HG03066 (cell line): ENCODE measurements at regions not wholly inside any gene's neighbourhood (a gene's known extent, or its start where the extent isn't known, plus 50 kb on each side); places are given as distances from the start of the nearest gene placed in this dataset.
"Not testable (repeated sequence)": the region's sequence is repeated elsewhere in the genome, so short reads cannot be mapped to it uniquely, and the experiment has no call there.

Source experiments
- ATAC-seq: cut with Tn5 transposase; IDR thresholded peaks from one replicate; pipeline ENCODE4 v1.9.1; 2021; ENCODE audit warnings: low read depth; ENCODE audit not compliant: unreplicated experiment

DNA sequence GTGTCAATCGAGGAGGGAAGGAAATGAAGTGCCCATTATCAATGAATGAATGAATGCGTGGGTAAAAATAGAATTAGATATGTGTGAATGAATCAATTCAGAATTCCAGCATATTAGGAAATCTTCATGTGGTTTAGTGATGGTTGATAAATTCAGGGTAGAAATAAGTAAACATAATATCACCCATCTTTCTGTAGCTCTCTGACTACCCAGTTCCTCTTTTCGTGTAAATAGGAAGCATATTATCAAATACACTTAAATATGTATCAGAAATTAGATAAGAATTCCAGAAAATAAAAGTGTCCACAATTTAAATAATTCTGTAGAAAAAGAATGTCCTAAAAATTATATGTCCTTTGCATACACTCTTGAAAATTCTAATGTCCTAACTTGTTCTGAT, 552.9 kb upstream of the LRATD1 start:
- ATAC-seq, result no peak

- ATAC-seq, result no peak
These were observed 551.0 kb upstream of the LRATD1 start for GRCh38 chr2:14081521-14081920.

DNA sequence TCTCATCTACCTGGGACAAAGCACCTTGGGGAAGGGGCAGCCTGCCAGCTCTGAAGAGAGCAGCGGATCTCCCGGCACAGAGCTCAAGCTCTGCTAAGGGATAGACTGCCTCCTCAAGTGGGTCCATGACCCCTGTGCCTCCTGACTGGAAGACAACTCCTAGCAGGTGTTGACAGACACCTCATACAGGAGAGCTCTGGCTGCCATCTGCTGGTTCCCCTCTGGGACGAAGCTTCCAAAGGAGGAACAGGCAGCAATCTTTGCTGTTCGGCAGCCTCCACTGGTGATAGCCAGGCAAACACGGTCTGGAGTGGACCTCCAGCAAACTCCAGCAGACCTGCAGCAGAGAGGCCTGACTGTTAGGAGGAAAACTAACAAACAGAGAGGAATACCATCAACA, 549.9 kb upstream of the LRATD1 start:
- no peak for ATAC-seq

- ATAC-seq, result no peak
These were observed 537.9 kb upstream of the LRATD1 start for GRCh38 chr2:14094592-14094991.

DNA sequence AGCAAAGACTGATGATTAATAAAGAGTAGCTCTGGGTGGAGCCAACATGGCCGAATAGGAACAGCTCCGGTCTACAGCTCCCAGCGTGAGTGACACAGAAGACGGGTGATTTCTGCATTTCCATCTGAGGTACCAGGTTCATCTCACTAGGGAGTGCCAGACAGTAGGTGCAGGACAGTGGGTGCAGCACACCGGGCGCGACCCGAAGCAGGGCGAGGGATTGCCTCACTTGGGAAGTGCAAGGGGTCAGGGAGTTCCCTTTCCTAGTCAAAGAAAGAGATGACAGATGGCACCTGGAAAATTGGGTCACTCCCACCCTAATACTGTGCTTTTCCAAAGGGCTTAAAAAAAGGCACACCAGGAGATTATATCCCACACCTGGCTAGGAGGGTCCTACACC, 533.4 kb upstream of the LRATD1 start:
- not testable (repeated sequence) for ATAC-seq

GRCh38 chr2:14114275-14114674, 518.2 kb upstream of the LRATD1 start:
- ATAC-seq, result no peak

- no peak for ATAC-seq
These were observed 512.1 kb upstream of the LRATD1 start for GRCh38 chr2:14120376-14120775.

DNA sequence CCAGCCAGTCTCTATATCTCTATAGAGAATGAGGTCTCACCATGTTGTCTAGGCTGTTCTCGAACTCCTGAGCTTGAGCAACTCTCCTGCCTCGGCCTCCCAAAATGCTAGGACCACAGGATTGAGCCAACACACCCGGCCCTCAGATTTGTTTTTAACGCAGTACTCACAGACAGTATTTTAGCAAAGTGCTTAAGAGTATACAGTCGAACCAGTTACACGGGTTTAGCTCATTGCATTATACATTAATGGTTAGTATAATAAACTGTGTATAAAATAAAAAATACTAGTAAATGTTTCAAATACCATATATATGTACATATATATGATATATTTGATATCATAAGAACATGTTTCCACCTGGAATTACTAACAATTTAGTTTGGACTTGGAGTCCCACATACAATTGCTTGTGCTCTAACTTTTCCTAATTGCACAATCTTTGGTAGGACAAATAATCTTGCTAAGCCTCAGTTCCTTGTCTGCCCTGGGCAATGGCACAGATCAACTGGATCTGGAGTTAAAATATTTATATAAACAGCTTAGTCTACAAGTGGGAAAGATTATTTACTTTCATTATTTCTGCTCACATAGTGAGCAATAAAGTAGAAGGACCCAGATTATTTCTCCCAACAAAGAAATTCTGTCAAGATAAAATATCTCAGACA, 508.9 kb upstream of the LRATD1 start:
- ATAC-seq, result no peak

GRCh38 chr2:14125624-14126293, 506.8 kb upstream of the LRATD1 start:
- no peak for ATAC-seq

GRCh38 chr2:14126846-14127245, 505.7 kb upstream of the LRATD1 start:
- ATAC-seq, result no peak

GRCh38 chr2:14127765-14128164, 504.8 kb upstream of the LRATD1 start:
- no peak for ATAC-seq

- ATAC-seq, result no peak
These were observed 500.1 kb upstream of the LRATD1 start for GRCh38 chr2:14132386-14132785.

DNA sequence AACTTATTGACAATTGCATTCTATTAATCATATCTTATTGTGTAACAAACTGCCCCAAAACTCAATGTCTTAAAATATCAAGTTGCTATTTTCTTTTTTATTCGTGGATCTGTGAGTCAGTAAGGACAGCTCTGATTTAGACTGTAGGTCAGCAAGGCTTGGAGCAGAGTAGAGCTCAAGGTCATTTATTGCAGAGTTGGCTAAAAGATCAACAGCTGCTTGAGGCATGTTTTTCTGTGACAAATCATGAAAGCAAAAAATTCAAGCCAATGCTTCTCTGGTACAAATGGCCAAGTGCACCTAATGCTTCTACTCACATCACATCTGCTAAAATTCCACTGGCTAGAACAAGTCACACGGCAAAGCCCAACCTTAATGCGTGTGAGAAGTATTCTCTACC, 497.7 kb upstream of the LRATD1 start:
- ATAC-seq, result no peak

GRCh38 chr2:14136030-14136429, 496.5 kb upstream of the LRATD1 start:
- ATAC-seq, result no peak

DNA sequence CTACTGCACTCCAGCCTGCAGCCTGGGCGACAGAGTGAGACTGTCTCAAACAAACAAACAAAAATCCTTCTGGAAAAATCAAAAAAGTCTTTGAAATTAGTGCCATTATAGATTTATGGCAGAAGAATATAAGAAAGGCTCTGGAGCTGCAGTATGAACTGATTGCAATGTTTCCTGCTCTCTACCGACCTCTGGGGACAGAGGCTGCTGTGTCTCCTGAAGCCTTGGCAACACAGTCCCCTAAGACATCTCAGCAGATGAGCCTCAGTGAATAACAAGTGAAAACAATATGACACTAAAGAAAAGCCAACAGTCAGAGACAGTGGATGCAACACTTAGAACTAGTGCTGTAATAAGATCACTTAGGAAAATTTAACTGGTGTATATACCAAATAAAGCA, 494.9 kb upstream of the LRATD1 start:
- ATAC-seq, result no peak

DNA sequence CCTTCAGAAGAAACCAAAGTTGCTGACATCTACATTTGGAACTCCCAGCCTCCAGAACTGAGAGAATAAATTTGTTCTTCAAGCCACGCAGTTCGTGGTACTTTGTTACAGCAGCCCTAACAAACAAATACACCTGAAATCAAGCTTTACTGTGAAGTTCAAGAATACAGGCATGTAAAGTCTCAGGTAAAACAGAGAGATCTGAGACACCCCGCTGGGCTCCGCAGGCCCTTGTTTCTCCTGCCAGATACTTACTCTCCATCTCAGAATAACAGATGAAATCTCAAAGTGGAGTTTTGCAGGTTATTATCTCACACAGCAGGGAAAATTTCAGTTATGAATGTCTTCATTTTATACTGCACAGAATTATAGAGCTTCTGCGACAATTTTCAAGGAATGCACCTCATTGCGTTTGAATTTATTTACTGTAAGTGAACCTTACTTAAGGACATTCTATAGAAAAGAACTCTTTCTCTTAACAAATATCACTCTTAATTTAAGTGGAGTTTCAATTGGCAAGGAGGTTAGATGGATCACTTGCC, 492.4 kb upstream of the LRATD1 start:
- no peak for ATAC-seq

- no peak for ATAC-seq
These were observed 489.1 kb upstream of the LRATD1 start for GRCh38 chr2:14143435-14143834.

- ATAC-seq, result no peak
These were observed 484.3 kb upstream of the LRATD1 start for GRCh38 chr2:14148216-14148615.

- no peak for ATAC-seq
These were observed 474.7 kb upstream of the LRATD1 start for GRCh38 chr2:14157816-14158215.

GRCh38 chr2:14180333-14180732, 452.2 kb upstream of the LRATD1 start:
- ATAC-seq, result no peak

GRCh38 chr2:14182227-14182946, 450.1 kb upstream of the LRATD1 start:
- ATAC-seq, result no peak

DNA sequence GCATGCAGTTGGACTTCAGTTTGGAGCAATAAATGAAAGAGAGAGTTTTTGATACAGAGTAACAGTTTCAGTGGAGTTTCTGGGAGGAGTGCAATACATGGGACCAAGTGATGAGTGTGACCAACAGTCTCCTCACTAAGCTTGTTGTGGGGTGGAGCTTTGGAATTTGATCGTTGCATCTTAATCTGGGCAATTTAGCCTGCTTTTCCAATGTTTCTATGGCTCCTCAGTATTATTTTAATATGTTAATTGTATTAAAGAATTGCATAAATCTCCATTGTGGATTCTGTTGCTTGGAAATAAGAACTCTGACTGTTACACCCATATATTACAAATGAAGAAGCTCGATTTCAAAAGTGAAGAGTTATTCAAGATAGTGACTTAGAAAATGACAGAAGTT, 446.6 kb upstream of the LRATD1 start:
- no peak for ATAC-seq
